Keratinocyte (primary cell): ENCODE measurements at regions not wholly inside any gene's neighbourhood (a gene's known extent, or its start where the extent isn't known, plus 50 kb on each side); places are given as distances from the start of the nearest gene placed in this dataset.

ENCODE experiments used
- DNase-seq: peaks from one replicate; pipeline ENCODE4 v3.0.0-alpha.2; 2011; ENCODE audit warnings: low read depth, missing footprints, low spot score
- FAIRE-seq: peaks from 2 replicates; lab custom pipeline; 2011; peaks lifted over from hg19 to GRCh38; lab: Jason Lieb, UNC
- H2AFZ ChIP-seq: 2 replicates; pipeline ENCODE4 v1.6.0; 2012; ENCODE audit warnings: low read length, control low read depth, inconsistent platforms; ENCODE audit not compliant: control insufficient read depth
- H3K27ac ChIP-seq: 2 replicates; pipeline ENCODE4 v1.5.1; 2011; ENCODE audit warnings: low read length; ENCODE audit not compliant: control insufficient read depth, insufficient read depth
- H3K27me3 ChIP-seq: 3 replicates; pipeline ENCODE4 v1.6.0; 2011; ENCODE audit warnings: low read length; ENCODE audit not compliant: control insufficient read depth, insufficient read depth; ENCODE audit errors: extremely low read depth
- H3K36me3 ChIP-seq, 2 experiments: 2 replicates in 1 of 2; 3 replicates in 1 of 2; pipeline ENCODE4 v1.5.1; 2011; ENCODE audit warnings: low read length in 2 of 2, mild to moderate bottlenecking in 1 of 2; ENCODE audit not compliant: control insufficient read depth in 2 of 2, insufficient read depth in 2 of 2; ENCODE audit errors: extremely low read depth in 1 of 2
- H3K4me1 ChIP-seq: 3 replicates; pipeline ENCODE4 v1.5.1; 2011; ENCODE audit warnings: low read length; ENCODE audit not compliant: control insufficient read depth, insufficient read depth; ENCODE audit errors: extremely low read depth
- H3K4me2 ChIP-seq: 3 replicates; pipeline ENCODE4 v1.6.0; 2011; ENCODE audit warnings: low read depth, low read length; ENCODE audit not compliant: control insufficient read depth, insufficient read depth; ENCODE audit errors: extremely low read depth
- H3K4me3 ChIP-seq, 3 experiments: fragments of 200-600 bp in 1 of 3; sonication (generic) in 1 of 3; 2 replicates in 2 of 3; 3 replicates in 1 of 3; pipeline ENCODE4 v1.5.1; 2011 to 2016; ENCODE audit warnings: low read length in 3 of 3, mild to moderate bottlenecking in 3 of 3, control low read depth in 2 of 3, inconsistent platforms in 1 of 3, low read depth in 1 of 3, mixed read lengths in 1 of 3, mixed run types in 1 of 3, moderate library complexity in 1 of 3; ENCODE audit not compliant: control insufficient read depth in 2 of 3, insufficient read depth in 2 of 3; ENCODE audit errors: extremely low read depth in 1 of 3
- H3K79me2 ChIP-seq: 2 replicates; pipeline ENCODE4 v1.6.0; 2012; ENCODE audit warnings: low read length; ENCODE audit not compliant: control insufficient read depth, insufficient read depth
- H3K9ac ChIP-seq: 3 replicates; pipeline ENCODE4 v1.6.0; 2011; ENCODE audit warnings: low read length; ENCODE audit not compliant: control insufficient read depth, insufficient read depth; ENCODE audit errors: extremely low read depth
- H3K9me1 ChIP-seq: 3 replicates; pipeline ENCODE4 v1.6.0; 2011; ENCODE audit warnings: low read length; ENCODE audit not compliant: control insufficient read depth, insufficient read depth; ENCODE audit errors: extremely low read depth
- H3K9me3 ChIP-seq: 2 replicates; pipeline ENCODE4 v1.5.1; 2012; ENCODE audit warnings: low read depth, low read length; ENCODE audit not compliant: control insufficient read depth
- H4K20me1 ChIP-seq: 3 replicates; pipeline ENCODE4 v1.6.0; 2011; ENCODE audit warnings: low read length; ENCODE audit not compliant: control insufficient read depth, insufficient read depth; ENCODE audit errors: extremely low read depth
- EZH2 ChIP-seq: IDR thresholded peaks from one replicate; pipeline ENCODE4 v1.6.1; 2012; ENCODE audit warnings: inconsistent platforms, mild to moderate bottlenecking, low read length, moderate library complexity
- dilution Hi-C: fragments of 300-500 bp; cut with MboI; formaldehyde crosslinking; loops from one replicate; pipeline ENCODE4 v1.7.0; 2020; ENCODE audit warnings: low sequenced_read_pairs; ENCODE audit not compliant: extremely low pct_ligation_motif_present
- TF ChIP-seq, protein P1 (sequence below), 3 experiments: IDR thresholded peaks in 1 of 3; conservative IDR thresholded peaks in 1 of 3; optimal IDR thresholded peaks in 1 of 3; 2 replicates in 2 of 3; 3 replicates in 1 of 3; pipeline versions ENCODE3 to v1.5.1; 2011; ENCODE audit warnings: low read length in 3 of 3, mild to moderate bottlenecking in 3 of 3, moderate library complexity in 2 of 3, control low read depth in 1 of 3, inconsistent platforms in 1 of 3; ENCODE audit not compliant: insufficient read depth in 2 of 3; ENCODE audit errors: extremely low read depth in 1 of 3

DNA sequence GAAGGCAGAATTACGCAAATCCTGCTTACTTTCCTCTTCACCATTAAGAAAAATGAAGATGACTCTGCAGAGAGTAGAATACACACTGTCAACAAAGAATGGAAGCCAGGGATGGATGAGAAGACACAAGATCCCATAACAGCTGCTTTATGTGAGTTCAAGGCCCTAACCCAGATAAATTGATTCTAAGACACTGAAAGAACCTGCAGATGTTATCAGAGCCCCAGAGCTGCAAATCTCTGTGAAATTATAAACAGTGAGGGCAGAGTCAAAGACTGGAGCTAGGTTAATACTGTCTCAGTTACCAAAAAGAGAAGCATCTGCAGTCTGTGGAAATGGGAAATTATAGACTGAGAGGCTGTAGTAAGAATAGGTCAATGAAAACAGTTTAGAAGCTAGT, 320.1 kb upstream of the PKDCC start:
- no peaks in the 10 kb centered on the region for H4K20me1 ChIP-seq
- no peak for DNase-seq
- dilution Hi-C loops = no loop called here
- no peak overlapping the region for H3K9ac ChIP-seq
- H3K79me2 ChIP-seq = no peaks in the 10 kb centered on the region
- peaks cover 6% of the 10 kb centered on the region for H3K4me1 ChIP-seq
- H3K27me3 ChIP-seq = no peaks in the 10 kb centered on the region
- FAIRE-seq = no peak
- H3K4me2 ChIP-seq = no peak overlapping the region
- H3K9me3 ChIP-seq = no peaks in the 10 kb centered on the region
- TF ChIP-seq EZH2 = no peak
- TF ChIP-seq, protein P1, sequence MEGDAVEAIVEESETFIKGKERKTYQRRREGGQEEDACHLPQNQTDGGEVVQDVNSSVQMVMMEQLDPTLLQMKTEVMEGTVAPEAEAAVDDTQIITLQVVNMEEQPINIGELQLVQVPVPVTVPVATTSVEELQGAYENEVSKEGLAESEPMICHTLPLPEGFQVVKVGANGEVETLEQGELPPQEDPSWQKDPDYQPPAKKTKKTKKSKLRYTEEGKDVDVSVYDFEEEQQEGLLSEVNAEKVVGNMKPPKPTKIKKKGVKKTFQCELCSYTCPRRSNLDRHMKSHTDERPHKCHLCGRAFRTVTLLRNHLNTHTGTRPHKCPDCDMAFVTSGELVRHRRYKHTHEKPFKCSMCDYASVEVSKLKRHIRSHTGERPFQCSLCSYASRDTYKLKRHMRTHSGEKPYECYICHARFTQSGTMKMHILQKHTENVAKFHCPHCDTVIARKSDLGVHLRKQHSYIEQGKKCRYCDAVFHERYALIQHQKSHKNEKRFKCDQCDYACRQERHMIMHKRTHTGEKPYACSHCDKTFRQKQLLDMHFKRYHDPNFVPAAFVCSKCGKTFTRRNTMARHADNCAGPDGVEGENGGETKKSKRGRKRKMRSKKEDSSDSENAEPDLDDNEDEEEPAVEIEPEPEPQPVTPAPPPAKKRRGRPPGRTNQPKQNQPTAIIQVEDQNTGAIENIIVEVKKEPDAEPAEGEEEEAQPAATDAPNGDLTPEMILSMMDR (optimal IDR thresholded peaks at IDR 0.05 in 1 of 3, IDR thresholded peaks at IDR 0.05 in 1 of 3, conservative IDR thresholded peaks at IDR 0.05 in 1 of 3; ENCODE audit: extremely low read depth in 1 of 3, insufficient read depth in 2 of 3, low read length in 3 of 3) = no peak
- H3K9me1 ChIP-seq = no peaks in the 10 kb centered on the region
- no peaks in the 10 kb centered on the region for H3K36me3 ChIP-seq
- H2AFZ ChIP-seq = no peak overlapping the region
- H3K27ac ChIP-seq = no peak overlapping the region
- H3K4me3 ChIP-seq = no peak overlapping the region

DNA sequence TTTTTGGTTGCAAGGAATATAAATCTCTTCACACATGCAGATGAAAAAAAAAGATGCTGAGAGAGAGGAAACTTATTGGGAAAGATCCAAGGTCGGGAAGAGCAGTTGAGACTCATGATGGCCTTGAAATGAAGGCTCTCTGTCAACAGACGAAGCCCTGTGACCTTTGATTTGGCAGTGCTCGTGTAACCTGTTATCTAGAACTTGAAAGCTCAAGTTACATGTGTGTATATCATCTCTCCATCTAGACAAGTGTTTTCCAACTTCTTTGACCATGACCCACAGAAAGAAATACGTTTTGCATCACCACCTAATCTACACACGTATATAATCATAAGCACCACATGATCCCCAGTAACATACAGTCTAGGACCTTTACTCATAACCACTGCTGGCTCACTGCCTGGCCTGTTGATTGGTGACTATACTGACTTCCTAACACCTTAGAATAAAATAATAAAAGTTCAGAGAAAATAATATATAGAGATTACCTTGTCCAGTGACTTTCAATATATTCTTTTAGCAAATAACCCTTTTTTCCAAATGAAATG, 319.0 kb upstream of the PKDCC start:
- no peaks in the 10 kb centered on the region for H4K20me1 ChIP-seq
- no peaks in the 10 kb centered on the region for H3K36me3 ChIP-seq
- no peak overlapping the region for H3K9ac ChIP-seq
- dilution Hi-C loops = no loop called here
- no peak overlapping the region for H3K4me2 ChIP-seq
- H3K4me3 ChIP-seq = no peak overlapping the region
- H2AFZ ChIP-seq = no peak overlapping the region
- no peaks in the 10 kb centered on the region for H3K9me1 ChIP-seq
- H3K4me1 ChIP-seq = no peaks in the 10 kb centered on the region
- no peaks in the 10 kb centered on the region for H3K79me2 ChIP-seq
- H3K9me3 ChIP-seq = no peaks in the 10 kb centered on the region
- no peak overlapping the region for H3K27ac ChIP-seq
- DNase-seq = no peak
- TF ChIP-seq EZH2 = no peak
- TF ChIP-seq, protein P1 (optimal IDR thresholded peaks at IDR 0.05 in 1 of 3, IDR thresholded peaks at IDR 0.05 in 1 of 3, conservative IDR thresholded peaks at IDR 0.05 in 1 of 3; ENCODE audit: extremely low read depth in 1 of 3, insufficient read depth in 2 of 3, low read length in 3 of 3) = no peak
- H3K27me3 ChIP-seq = no peaks in the 10 kb centered on the region
- no peak for FAIRE-seq
